ENCODE measurements at regions not wholly inside any gene's neighbourhood (a gene's known extent, or its start where the extent isn't known, plus 50 kb on each side); places are given as distances from the start of the nearest gene placed in this dataset.
"Not testable (repeated sequence)": the region's sequence is repeated elsewhere in the genome, so short reads cannot be mapped to it uniquely, and the experiment has no call there.

GRCh38 chr10:44552726-44553125, 167.8 kb upstream of the CXCL12 start:
- DNase-seq (ENCODE audit: extremely low read depth in 1 of 11, low read depth in 9 of 11, low spot score in 4 of 11), result no peak

- no peak for DNase-seq (ENCODE audit: extremely low read depth in 1 of 11, low read depth in 9 of 11, low spot score in 4 of 11)
Observed at GRCh38 chr10:44557596-44558191, 172.8 kb upstream of the CXCL12 start.

GRCh38 chr10:44558521-44558920, 173.6 kb upstream of the CXCL12 start:
- DNase-seq (ENCODE audit: extremely low read depth in 1 of 11, low read depth in 9 of 11, low spot score in 4 of 11), result no peak

GRCh38 chr10:44564361-44564760, 179.5 kb upstream of the CXCL12 start:
- DNase-seq (ENCODE audit: extremely low read depth in 1 of 11, low read depth in 9 of 11, low spot score in 4 of 11), result no peak

GRCh38 chr10:44564790-44565189, 179.9 kb upstream of the CXCL12 start:
- no peak for DNase-seq (ENCODE audit: extremely low read depth in 1 of 11, low read depth in 9 of 11, low spot score in 4 of 11)

GRCh38 chr10:44566786-44567185, 181.9 kb upstream of the CXCL12 start:
- DNase-seq (ENCODE audit: extremely low read depth in 1 of 11, low read depth in 9 of 11, low spot score in 4 of 11), result no peak

- no peak for DNase-seq (ENCODE audit: extremely low read depth in 1 of 11, low read depth in 9 of 11, low spot score in 4 of 11)
Observed at GRCh38 chr10:44567471-44567870, 182.6 kb upstream of the CXCL12 start.

GRCh38 chr10:44569193-44570091, 184.5 kb upstream of the CXCL12 start:
- DNase-seq (ENCODE audit: extremely low read depth in 1 of 11, low read depth in 9 of 11, low spot score in 4 of 11), result no peak

- DNase-seq (ENCODE audit: extremely low read depth in 1 of 11, low read depth in 9 of 11, low spot score in 4 of 11), result no peak
Observed at GRCh38 chr10:44571701-44572100, 186.8 kb upstream of the CXCL12 start.

- DNase-seq (ENCODE audit: extremely low read depth in 1 of 11, low read depth in 9 of 11, low spot score in 4 of 11), result no peak
Observed at GRCh38 chr10:44572146-44572545, 187.2 kb upstream of the CXCL12 start.

GRCh38 chr10:44573821-44574220, 188.9 kb upstream of the CXCL12 start:
- DNase-seq (ENCODE audit: extremely low read depth in 1 of 11, low read depth in 9 of 11, low spot score in 4 of 11), result no peak

GRCh38 chr10:44574596-44575480, 189.9 kb upstream of the CXCL12 start:
- DNase-seq (ENCODE audit: extremely low read depth in 1 of 11, low read depth in 9 of 11, low spot score in 4 of 11), result no peak

- DNase-seq (ENCODE audit: extremely low read depth in 1 of 11, low read depth in 9 of 11, low spot score in 4 of 11), result no peak
Observed at GRCh38 chr10:44575601-44576380, 190.9 kb upstream of the CXCL12 start.

- no peak for DNase-seq (ENCODE audit: extremely low read depth in 1 of 11, low read depth in 9 of 11, low spot score in 4 of 11)
Observed at GRCh38 chr10:44576702-44577191, 191.8 kb upstream of the CXCL12 start.

GRCh38 chr10:44577533-44577932, 192.6 kb upstream of the CXCL12 start:
- DNase-seq (ENCODE audit: extremely low read depth in 1 of 11, low read depth in 9 of 11, low spot score in 4 of 11), result no peak

GRCh38 chr10:44578271-44578670, 193.4 kb upstream of the CXCL12 start:
- DNase-seq (ENCODE audit: extremely low read depth in 1 of 11, low read depth in 9 of 11, low spot score in 4 of 11), result no peak

GRCh38 chr10:44578963-44579362, 194.1 kb upstream of the CXCL12 start:
- DNase-seq (ENCODE audit: extremely low read depth in 1 of 11, low read depth in 9 of 11, low spot score in 4 of 11), result not testable (repeated sequence)

- DNase-seq (ENCODE audit: extremely low read depth in 1 of 11, low read depth in 9 of 11, low spot score in 4 of 11), result no peak
Observed at GRCh38 chr10:44581996-44582395, 197.1 kb upstream of the CXCL12 start.

All from renal cortex interstitium (tissue), 11 donors.